ENCODE measurements at regions not wholly inside any gene's neighbourhood (a gene's known extent, or its start where the extent isn't known, plus 50 kb on each side); places are given as distances from the start of the nearest gene placed in this dataset.

DNA sequence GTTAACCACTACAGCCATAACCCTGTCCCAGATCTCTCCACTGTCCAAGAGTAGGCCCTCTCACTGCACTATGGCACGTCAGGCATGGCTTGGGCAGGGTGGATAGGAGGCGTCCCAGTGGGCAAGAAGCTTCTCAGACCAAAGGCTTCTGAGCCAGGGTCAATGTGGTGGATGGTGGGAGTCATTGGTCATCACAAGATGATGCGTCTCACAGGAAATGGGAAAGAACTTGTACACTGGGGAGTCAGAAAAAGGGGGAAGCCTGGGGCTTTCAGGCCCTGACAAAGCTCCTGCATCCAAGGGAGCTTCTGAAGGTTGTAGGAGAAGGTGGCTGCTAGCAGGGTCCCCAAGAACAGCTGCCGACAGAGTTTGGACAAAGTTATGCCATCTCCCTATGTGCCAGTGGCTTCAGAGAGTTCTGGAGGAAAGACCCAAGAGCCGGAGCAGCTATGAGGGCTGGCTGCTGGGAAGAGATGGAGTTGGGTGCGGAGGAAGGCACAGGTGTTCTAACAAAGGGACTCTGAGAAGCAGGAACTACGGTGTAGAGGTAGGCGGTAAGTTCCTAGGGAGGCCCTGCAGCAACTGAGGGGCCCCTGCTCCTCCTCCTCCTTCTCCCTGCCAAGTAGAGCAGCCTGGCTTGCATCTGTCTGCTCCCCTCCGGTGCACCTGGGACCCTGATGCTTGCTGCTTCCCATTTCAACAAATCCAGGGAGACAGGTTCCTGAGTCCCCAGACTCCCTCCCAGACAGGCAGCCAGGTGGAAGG lies 81.1 kb downstream of the ARL6IP4 start:
- Histone ChIP-seq H3K4me3 (no peak overlapping the region), H3K9me3 (no peaks in the 10 kb centered on the region), H3K27me3 (no peaks in the 10 kb centered on the region), H3K36me3 (no peaks in the 10 kb centered on the region), H3K4me1 (peaks cover 67% of the 10 kb centered on the region), H3K27ac (peak overlapping the region; percentile 91)
- intact Hi-C loops (cut with DNase I): no loop called here
- TF ChIP-seq POLR2AphosphoS5 (IDR thresholded peaks at IDR 0.05; ENCODE audit: insufficient read depth in 1 of 2, low read depth in 1 of 2) (no peak), POLR2A (IDR thresholded peaks at IDR 0.05) (no peak), CTCF (IDR thresholded peaks at IDR 0.05) (no peak)
- no peak for DNase-seq (ENCODE audit: extremely low spot score in 2 of 2)

DNA sequence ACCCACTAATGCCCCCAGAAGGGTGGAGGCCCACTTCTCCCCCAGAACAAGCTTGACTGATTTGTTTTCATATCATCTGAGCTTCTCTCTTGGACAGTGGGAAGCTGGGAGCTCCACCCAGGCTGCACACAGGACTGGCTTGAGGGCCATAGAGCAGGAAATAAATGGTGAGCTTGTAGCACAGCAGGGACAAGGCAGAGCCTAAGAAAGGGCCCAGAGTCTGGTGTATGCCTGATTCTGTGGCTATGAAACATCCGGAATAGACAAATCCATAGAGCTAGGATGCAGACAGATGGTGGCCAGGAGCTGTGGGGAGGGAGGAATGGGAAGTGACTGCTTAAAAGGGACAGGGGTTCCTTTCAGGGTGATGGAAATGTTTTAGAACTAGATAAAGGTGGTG lies 79.0 kb downstream of the ARL6IP4 start:
- no peaks in the 10 kb centered on the region for H3K9me3 ChIP-seq
- no peaks in the 10 kb centered on the region for H3K27me3 ChIP-seq
- no peaks in the 10 kb centered on the region for H3K36me3 ChIP-seq
- no peak for DNase-seq (ENCODE audit: extremely low spot score in 2 of 2)
- H3K4me3 ChIP-seq: no peak overlapping the region
- peak overlapping the region; percentile 82 for H3K27ac ChIP-seq
- TF ChIP-seq CTCF (IDR thresholded peaks at IDR 0.05) (no peak), POLR2A (IDR thresholded peaks at IDR 0.05) (no peak), POLR2AphosphoS5 (IDR thresholded peaks at IDR 0.05; ENCODE audit: insufficient read depth in 1 of 2, low read depth in 1 of 2) (no peak)
- intact Hi-C loops (cut with DNase I): no loop called here
- peaks cover 45% of the 10 kb centered on the region for H3K4me1 ChIP-seq

DNA sequence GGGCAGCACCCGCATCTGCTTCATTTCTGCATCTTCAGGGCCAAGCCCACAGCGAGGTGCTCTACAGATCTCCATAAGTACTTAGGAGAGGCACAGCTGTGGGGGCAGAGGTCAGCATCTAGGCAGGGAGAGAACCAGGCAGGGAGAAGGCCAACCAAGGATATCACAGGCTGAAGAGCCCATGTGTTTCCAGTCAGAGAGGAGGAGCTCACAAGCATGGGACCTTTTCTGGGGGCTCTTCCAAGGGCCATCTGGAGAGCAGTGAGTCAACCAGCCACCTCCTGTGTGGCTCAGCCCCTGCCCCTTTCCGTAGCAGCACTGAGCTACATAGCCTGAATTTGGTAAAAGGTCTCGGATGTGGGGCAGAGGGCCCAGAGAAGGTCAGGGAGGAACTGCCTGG lies 78.5 kb downstream of the ARL6IP4 start:
- DNase-seq (ENCODE audit: extremely low spot score in 2 of 2): no peak
- no peak overlapping the region for H3K4me3 ChIP-seq
- H3K27ac ChIP-seq: peak overlapping the region; percentile 82
- no peaks in the 10 kb centered on the region for H3K9me3 ChIP-seq
- H3K36me3 ChIP-seq: no peaks in the 10 kb centered on the region
- H3K4me1 ChIP-seq: peaks cover 40% of the 10 kb centered on the region
- TF ChIP-seq CTCF (IDR thresholded peaks at IDR 0.05) (no peak), POLR2AphosphoS5 (IDR thresholded peaks at IDR 0.05; ENCODE audit: insufficient read depth in 1 of 2, low read depth in 1 of 2) (peak in 1 of 2 donors; percentile 30)
- intact Hi-C loops (cut with DNase I): no loop called here
- H3K27me3 ChIP-seq: no peaks in the 10 kb centered on the region

DNA sequence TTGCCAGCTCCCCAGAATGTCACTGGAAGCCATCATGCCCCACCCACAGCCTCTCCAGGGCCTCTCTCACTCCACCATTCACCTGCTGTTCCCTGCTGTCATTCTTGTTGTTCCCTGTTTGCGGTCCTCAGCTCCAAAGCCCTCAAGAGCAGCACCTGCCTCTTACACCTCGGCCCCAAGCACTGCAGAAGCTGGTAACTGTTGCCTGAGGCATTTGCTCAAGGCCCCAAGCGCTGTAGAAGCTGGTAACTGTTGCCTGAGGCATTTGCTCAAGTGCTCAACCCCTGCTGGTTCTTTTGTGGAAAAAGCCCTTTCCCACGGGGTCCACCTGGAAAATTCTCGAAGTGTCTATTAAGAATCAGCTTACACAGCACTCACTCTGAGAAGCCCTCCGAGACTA lies 78.0 kb downstream of the ARL6IP4 start:
- intact Hi-C loops (cut with DNase I): no loop called here
- H3K4me3 ChIP-seq: no peak overlapping the region
- no peak for TF ChIP-seq POLR2AphosphoS5 (IDR thresholded peaks at IDR 0.05; ENCODE audit: insufficient read depth in 1 of 2, low read depth in 1 of 2)
- no peak for TF ChIP-seq POLR2A (IDR thresholded peaks at IDR 0.05)
- TF ChIP-seq CTCF (IDR thresholded peaks at IDR 0.05): no peak
- H3K27ac ChIP-seq: peak overlapping the region; percentile 82
- peaks cover 35% of the 10 kb centered on the region for H3K4me1 ChIP-seq
- no peaks in the 10 kb centered on the region for H3K9me3 ChIP-seq
- no peaks in the 10 kb centered on the region for H3K27me3 ChIP-seq
- DNase-seq (ENCODE audit: extremely low spot score in 2 of 2): no peak
- no peaks in the 10 kb centered on the region for H3K36me3 ChIP-seq

GRCh38 chr12:123057513-123058265 lies 77.2 kb downstream of the ARL6IP4 start:
- no peaks in the 10 kb centered on the region for H3K9me3 ChIP-seq
- peak overlapping the region; percentile 82 for H3K27ac ChIP-seq
- H3K27me3 ChIP-seq: no peaks in the 10 kb centered on the region
- TF ChIP-seq POLR2A (IDR thresholded peaks at IDR 0.05) (no peak), CTCF (IDR thresholded peaks at IDR 0.05) (no peak), POLR2AphosphoS5 (IDR thresholded peaks at IDR 0.05; ENCODE audit: insufficient read depth in 1 of 2, low read depth in 1 of 2) (no peak)
- H3K4me1 ChIP-seq: peaks cover 27% of the 10 kb centered on the region
- H3K36me3 ChIP-seq: no peaks in the 10 kb centered on the region
- intact Hi-C loops (cut with DNase I): no loop called here
- no peak overlapping the region for H3K4me3 ChIP-seq
- DNase-seq (ENCODE audit: extremely low spot score in 2 of 2): no peak

Data from vagina (tissue), 2 donors.